ENCODE measurements at regions not wholly inside any gene's neighbourhood (a gene's known extent, or its start where the extent isn't known, plus 50 kb on each side); places are given as distances from the start of the nearest gene placed in this dataset.

GRCh38 chr6:168133168-168133561, 54.2 kb upstream of the FRMD1 start:
- TF ChIP-seq PTBP1 (IDR thresholded peaks at IDR 0.05; ENCODE audit: low read depth, low read length), result no peak
- no peak for TF ChIP-seq MYC (IDR thresholded peaks at IDR 0.05; ENCODE audit: low read depth, low read length)
- no peak for TF ChIP-seq MYC (CRISPR knock-in tag; IDR thresholded peaks at IDR 0.05; ENCODE audit: borderline replicate concordance, low read depth)
- TF ChIP-seq CEBPB (tag; IDR thresholded peaks at IDR 0.05), result no peak
- no peak for TF ChIP-seq TRIM28 (IDR thresholded peaks at IDR 0.05)
- no peak for TF ChIP-seq CTCF (IDR thresholded peaks at IDR 0.05 in 2 of 3, conservative IDR thresholded peaks at IDR 0.05 in 1 of 3; ENCODE audit: insufficient read depth in 2 of 3, low read depth in 1 of 3, low read length in 3 of 3)
- no peak for TF ChIP-seq SPI1 (IDR thresholded peaks at IDR 0.05; ENCODE audit: borderline replicate concordance, low read depth, low read length)
- TF ChIP-seq RFX5 (IDR thresholded peaks at IDR 0.05; ENCODE audit: low read depth, low read length), result no peak
